Cardiac muscle cell (in vitro differentiated cells and primary cell): ENCODE measurements at regions not wholly inside any gene's neighbourhood (a gene's known extent, or its start where the extent isn't known, plus 50 kb on each side); places are given as distances from the start of the nearest gene placed in this dataset.
A peak's percentile ranks its signal among the peaks of the same experiment; 100 is the strongest.
"Not testable (repeated sequence)": the region's sequence is repeated elsewhere in the genome, so short reads cannot be mapped to it uniquely, and the experiment has no call there.

Source experiments
- DNase-seq, 2 donors: peaks; one replicate each; pipeline versions ENCODE4 v3.0.0 to v3.0.0-alpha.2; 2010 to 2017; ENCODE audit warnings: low read depth in 1 of 2, low spot score in 1 of 2
- H3K27ac ChIP-seq: fragments of 200-600 bp; sonication (generic); 2 replicates; pipeline ENCODE4 v1.5.1; 2016
- H3K27me3 ChIP-seq: fragments of 200-600 bp; sonication (generic); 2 replicates; pipeline ENCODE4 v1.6.0; 2016; ENCODE audit warnings: control low read depth
- H3K36me3 ChIP-seq: fragments of 200-600 bp; sonication (generic); 2 replicates; pipeline ENCODE4 v1.5.1; 2016; ENCODE audit warnings: control low read depth
- H3K4me1 ChIP-seq: fragments of 200-600 bp; sonication (generic); 2 replicates; pipeline ENCODE4 v1.8.1; 2017; ENCODE audit warnings: low read depth, mild to moderate bottlenecking, mixed run types
- H3K4me3 ChIP-seq: fragments of 200-600 bp; sonication (generic); 2 replicates; pipeline ENCODE4 v1.5.1; 2016; ENCODE audit warnings: mild to moderate bottlenecking
- H3K9me3 ChIP-seq: fragments of 200-600 bp; sonication (generic); 2 replicates; pipeline ENCODE4 v1.5.1; 2017; ENCODE audit warnings: low read depth, mild to moderate bottlenecking, control low read depth

DNA sequence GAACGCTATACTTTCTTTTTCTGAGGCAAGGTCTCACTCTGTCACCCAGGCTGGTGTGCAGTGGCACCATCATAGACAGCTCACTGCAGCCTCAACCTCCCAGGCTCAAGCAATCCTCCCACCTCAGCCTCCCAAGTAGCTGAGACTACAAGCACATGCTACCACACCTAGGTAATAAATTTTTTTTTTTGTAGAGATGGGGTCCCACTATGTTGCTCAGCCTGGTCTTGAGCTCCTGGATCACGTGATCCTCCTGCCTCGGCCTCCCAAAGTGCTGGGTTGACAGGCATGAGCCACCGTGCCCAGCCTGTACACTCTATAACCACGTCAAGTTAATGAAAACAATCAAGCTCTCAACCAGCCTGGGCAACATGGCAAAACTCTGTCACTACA, 127.1 kb upstream of the VOPP1 start:
- not testable (repeated sequence) for H3K27me3 ChIP-seq, H3K9me3 ChIP-seq, DNase-seq, H3K4me3 ChIP-seq, H3K27ac ChIP-seq, H3K4me1 ChIP-seq, H3K36me3 ChIP-seq

DNA sequence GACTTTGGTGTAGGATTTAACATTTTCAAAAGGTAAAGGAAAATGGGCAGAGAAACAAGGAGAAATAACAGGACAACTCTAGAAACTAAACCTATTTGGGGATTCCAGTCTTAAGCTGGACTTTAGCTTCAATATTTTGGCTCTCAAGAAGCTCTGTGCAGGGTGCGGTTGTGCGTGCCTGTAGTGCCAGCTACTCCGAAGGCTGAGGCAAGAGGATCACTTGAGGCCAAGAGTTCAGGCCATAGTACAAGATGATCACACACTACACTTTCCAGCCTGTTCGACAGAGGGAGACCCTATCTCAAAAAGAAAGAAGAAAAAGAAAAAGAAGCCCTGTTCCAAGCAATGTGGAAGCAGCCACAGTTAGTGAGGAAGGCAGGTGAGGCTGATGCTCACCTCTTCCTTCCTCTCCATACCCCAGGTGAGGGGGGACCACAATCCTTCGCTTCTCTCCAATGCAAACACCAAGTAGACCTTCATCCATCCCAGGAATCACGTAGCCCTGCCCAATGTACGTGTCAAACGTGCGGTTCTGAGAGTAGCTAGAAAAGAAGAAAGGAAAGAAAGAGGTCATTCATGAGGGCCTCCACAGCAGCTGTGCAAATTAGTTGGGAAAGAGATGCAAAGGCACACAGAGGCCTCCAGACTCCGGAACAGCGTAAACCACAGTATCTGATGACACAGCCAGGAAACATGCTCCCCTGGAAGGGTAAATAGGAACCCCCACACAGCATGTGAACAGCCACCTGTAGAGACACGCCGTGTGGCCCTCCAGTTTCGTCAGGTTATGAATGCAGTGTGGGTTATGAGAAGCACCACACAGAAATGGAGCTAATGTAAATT, 126.5 kb upstream of the VOPP1 start:
- DNase-seq, H3K4me1 ChIP-seq, H3K9me3 ChIP-seq, H3K27ac ChIP-seq, H3K4me3 ChIP-seq, H3K27me3 ChIP-seq, H3K36me3 ChIP-seq: not testable (repeated sequence)

DNA sequence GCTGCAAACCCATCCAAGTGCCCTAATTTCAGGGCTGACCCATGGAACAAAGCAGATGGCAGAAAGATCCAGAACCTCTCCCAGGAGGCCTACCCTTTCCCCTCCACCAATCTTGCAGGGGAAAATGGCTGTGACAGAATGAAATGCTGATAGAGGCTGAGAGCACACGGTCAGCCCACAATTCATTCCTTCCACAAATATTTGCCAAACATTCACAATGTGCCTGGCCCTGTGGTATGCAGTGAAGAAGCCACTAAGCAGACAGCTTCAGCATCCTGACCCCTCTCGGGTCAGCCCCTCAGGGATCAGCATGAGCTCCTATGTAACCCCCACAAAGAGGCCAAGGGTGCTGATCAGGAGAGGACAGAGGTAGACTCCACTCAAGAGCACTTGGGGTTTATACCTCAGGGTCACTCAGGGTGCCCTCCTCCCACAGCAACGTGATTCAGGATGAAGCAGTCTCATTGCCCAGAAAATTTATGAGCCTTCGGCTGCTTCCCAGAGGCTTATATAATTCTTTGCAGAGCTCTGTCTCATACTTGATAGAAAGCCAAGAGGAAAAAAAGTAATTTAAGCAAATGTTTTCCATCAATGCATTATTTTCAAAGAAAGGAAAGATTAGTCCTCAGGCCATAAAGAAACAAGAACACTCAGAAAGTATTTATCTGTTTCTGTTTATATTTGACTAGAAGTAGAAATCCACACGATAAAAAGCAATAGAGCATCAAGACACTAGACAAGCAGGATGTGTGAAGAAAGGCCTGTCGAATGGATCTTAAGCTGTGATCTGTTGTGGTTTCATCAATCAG, 123.8 kb upstream of the VOPP1 start:
- H3K36me3 ChIP-seq, H3K4me1 ChIP-seq, H3K9me3 ChIP-seq, H3K27ac ChIP-seq, H3K4me3 ChIP-seq, H3K27me3 ChIP-seq: not testable (repeated sequence)
- DNase-seq = peak in 1 of 2 donors; percentile 1

DNA sequence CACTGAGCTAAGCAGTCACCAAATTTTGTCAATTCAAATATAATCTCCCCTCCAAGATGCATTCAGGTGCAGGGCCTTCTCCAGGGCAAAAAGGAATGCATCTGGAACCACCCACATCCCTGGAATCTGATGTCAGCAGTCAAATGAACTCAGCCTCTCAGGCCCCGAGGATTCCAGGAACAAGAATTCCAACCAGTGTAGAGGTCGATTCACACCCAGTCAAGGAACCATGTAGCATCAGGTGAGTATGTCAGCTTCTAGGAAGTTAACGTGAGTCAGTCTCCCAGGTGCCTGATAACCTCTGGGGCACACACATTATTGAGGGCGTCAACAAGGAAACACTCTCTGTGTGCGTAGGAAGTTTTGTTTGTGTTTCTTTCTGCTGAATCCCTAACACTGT, 122.2 kb upstream of the VOPP1 start:
- not testable (repeated sequence) for H3K4me3 ChIP-seq, DNase-seq

DNA sequence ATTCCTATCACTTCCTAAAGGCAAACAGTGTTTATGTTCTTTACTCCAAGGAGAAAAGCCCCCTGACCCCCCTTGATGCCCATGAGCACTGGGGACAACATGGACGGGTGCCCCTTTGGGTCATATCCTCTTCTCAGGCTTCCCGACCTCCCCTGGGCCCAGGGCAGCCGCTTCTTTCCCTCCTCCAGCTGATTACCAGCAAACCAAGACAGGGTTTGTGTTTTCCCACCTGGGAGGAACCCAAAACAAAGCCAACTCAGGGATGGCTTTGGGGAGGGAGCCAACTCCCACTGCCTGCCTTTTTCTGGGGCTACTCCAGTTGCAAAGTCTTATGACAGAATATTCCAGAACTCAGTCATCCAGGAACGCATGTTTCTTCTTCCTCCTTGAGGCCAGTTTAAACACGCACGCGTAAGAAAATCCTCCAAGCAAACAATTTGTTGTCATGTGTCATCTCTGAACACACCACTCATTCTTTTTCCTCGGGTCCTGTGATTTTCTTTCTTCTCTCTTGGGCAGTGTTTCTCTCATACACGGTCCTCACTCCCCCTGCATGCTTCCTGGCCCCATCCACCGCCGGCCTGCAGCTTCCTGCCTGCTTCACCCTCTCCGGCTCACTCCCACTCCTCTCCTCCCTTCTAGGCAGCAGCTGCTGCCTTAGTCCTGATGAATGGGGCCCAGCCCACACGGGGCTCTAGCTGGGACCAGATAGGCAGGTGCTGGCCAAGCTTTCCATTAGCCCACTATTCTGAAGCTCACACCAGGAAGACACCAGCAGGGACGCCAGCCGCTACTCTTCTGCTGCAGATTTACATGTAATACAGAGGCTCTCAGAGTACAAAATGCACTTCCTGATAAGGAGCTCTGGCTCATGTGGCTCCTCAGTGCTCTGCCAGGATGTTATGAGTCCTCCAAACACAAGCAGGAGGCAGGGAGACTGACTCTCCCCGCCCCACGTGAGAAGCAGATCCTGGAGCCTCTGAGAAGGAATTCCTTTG, 116.7 kb upstream of the VOPP1 start:
- not testable (repeated sequence) for H3K27ac ChIP-seq
- peak in 1 of 2 donors; percentile 66 for DNase-seq

More for the DNA sequence above, 122.2 kb upstream of the VOPP1 start:
- not testable (repeated sequence) for H3K9me3 ChIP-seq, H3K27me3 ChIP-seq, H3K27ac ChIP-seq, H3K36me3 ChIP-seq, H3K4me1 ChIP-seq

DNA sequence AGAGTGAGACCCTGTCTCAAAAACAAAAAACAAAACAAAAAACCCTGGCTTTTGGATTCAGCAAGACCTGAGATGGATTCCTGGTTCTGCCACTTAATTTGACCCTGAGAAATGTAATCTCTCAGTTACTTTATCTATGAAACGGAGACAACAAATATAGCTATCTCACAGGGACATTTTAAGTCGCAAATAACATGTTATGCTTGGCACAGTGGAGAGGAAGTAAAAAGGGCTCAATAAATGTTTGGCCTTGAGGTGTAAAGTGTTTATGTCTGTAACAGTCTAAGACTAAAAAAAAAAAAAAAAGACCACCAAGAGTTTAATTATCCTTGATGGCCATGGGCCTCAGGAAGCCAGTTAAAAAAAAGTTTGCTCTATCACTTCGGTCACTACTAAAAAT, 116.0 kb upstream of the VOPP1 start:
- not testable (repeated sequence) for H3K4me1 ChIP-seq, H3K4me3 ChIP-seq, H3K9me3 ChIP-seq, H3K27me3 ChIP-seq, H3K27ac ChIP-seq, H3K36me3 ChIP-seq
- peak in 1 of 2 donors; percentile 0 for DNase-seq

More for the DNA sequence above, 116.7 kb upstream of the VOPP1 start:
- not testable (repeated sequence) for H3K27me3 ChIP-seq, H3K36me3 ChIP-seq, H3K9me3 ChIP-seq, H3K4me1 ChIP-seq, H3K4me3 ChIP-seq

DNA sequence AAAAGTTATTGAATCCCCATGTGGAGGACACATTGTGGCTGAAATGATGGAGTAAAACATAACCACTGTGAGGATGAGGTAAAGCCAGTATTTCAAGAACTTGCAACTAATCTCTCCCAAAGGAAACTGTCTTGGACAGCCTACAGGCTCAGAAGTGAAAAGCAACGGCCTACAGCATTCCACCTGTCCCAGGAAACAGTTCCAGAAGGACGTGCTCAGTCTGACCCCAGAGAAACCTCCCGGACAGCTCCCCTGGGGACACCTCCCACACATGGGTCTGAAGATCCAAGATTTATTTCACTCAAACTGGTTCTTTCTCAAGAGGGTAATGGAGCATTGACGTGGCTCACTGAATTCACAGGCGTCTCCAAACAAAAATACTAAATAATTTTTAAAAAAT, 115.0 kb upstream of the VOPP1 start:
- not testable (repeated sequence) for H3K36me3 ChIP-seq, DNase-seq, H3K4me1 ChIP-seq, H3K4me3 ChIP-seq, H3K27ac ChIP-seq, H3K9me3 ChIP-seq, H3K27me3 ChIP-seq

DNA sequence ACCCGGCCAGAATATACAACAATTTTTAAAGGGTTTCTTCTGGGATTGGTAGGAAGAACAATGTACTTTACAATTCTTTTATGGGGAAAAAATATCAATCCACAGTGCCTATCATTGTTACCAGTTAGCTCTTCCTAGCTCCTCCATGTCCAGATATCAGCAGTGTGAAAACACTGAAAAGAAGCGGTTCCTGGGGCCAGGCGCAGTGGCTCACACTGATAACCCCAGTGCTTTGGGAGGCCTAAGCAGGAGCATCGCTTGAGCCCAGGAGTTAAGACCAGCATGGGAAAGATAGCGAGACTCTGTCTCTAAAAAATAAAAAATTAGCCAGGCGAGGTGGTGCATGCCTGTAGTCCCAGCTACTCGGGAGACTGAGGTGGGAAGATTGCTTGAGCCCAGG, 114.5 kb upstream of the VOPP1 start:
- not testable (repeated sequence) for H3K4me3 ChIP-seq, H3K27me3 ChIP-seq, DNase-seq

DNA sequence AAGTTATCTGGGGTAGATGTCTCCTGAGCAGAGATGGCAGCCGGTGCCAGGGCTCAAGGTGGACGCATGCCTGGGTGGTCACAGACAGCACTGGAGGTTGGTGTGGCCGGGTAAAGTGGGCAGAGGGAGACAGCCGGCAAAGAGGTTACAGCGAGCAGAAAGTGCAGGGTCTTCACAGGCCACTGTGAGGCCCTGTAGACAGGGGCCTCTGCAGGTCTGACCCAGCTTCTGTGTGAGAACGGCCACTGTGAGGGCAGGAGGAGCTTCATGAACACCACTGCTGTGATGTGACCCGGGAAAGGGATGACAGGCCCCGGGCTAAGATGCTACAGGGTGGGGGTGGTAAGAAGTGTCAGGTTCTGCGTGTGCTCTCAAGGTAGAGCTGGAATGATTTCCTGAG, 111.2 kb upstream of the VOPP1 start:
- H3K27ac ChIP-seq, DNase-seq, H3K9me3 ChIP-seq, H3K4me1 ChIP-seq, H3K4me3 ChIP-seq, H3K36me3 ChIP-seq, H3K27me3 ChIP-seq: not testable (repeated sequence)

More for the DNA sequence above, 114.5 kb upstream of the VOPP1 start:
- not testable (repeated sequence) for H3K36me3 ChIP-seq, H3K9me3 ChIP-seq, H3K4me1 ChIP-seq, H3K27ac ChIP-seq

DNA sequence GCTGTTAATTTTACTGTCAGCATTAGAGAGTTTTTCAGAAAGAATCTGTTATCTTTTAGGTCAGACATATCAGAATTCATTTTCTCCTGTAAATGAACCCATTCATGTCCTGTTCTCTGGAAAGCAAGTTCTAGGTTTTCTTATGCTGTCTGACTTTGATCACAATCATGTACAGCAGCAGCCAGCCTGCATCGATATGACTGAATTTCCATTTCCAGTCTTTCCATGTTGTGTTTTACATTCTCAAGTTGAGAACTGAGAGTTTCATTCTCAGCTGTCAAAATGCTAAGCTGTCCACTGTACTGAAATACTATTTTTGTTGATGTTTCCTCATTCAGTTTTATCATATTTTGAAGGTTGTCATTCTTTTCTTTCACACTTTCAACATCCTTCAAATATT, 103.3 kb upstream of the VOPP1 start:
- H3K4me3 ChIP-seq, H3K27me3 ChIP-seq, H3K27ac ChIP-seq, DNase-seq, H3K9me3 ChIP-seq, H3K36me3 ChIP-seq, H3K4me1 ChIP-seq: not testable (repeated sequence)

DNA sequence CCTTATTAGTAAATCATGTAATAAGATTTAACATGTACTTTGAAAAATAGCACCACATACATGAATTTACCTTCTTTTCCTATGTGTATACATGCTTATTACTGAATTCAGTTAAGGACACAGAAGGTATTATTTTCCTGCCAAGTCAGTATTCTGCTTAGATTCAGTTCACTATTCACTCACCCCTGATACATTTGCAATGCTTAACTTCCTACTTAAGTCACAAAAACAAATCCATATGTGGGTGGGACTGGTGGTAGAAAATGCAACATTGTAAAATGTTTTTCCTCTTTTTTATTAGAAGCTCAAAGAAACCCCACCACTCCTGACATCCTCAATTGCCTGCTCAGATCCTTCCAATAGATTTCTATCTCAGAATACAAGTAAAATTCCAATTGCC, 101.2 kb upstream of the VOPP1 start:
- DNase-seq, H3K27ac ChIP-seq, H3K4me3 ChIP-seq, H3K27me3 ChIP-seq, H3K9me3 ChIP-seq, H3K4me1 ChIP-seq, H3K36me3 ChIP-seq: not testable (repeated sequence)

DNA sequence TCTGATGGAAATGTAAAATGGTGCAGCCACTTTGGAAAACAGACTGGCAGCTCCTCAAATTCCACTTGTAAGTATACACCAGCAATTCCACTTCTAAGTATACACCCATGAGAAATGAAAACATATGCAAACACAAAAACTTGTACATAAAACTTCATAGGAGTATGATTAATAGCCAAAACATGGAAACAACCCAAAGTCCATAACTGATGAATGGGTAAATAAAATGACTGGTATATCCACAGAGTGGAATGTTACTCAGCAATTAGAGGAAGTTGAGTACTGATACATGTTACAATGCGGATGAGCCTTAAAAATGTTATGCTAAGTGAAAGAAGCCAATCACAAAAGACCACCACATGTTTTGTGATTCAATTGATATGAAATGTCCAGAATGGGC, 99.8 kb upstream of the VOPP1 start:
- H3K9me3 ChIP-seq, H3K36me3 ChIP-seq, H3K27ac ChIP-seq, H3K4me1 ChIP-seq, H3K27me3 ChIP-seq, H3K4me3 ChIP-seq, DNase-seq: not testable (repeated sequence)
